GM19395 (cell line): ENCODE measurements at regions not wholly inside any gene's neighbourhood (a gene's known extent, or its start where the extent isn't known, plus 50 kb on each side); places are given as distances from the start of the nearest gene placed in this dataset.

Experiments
- ATAC-seq: cut with Tn5 transposase; IDR thresholded peaks from one replicate; pipeline ENCODE4 v1.9.1; 2021; ENCODE audit warnings: mild to moderate bottlenecking, moderate library complexity; ENCODE audit not compliant: unreplicated experiment

GRCh38 chr7:41834805-41835694 is 132.2 kb upstream of the INHBA start:
- no peak for ATAC-seq

GRCh38 chr7:41832941-41833340 is 130.1 kb upstream of the INHBA start:
- no peak for ATAC-seq

- no peak for ATAC-seq
Measured at GRCh38 chr7:41830271-41830670, 127.4 kb upstream of the INHBA start.

GRCh38 chr7:41828911-41829310 is 126.0 kb upstream of the INHBA start:
- ATAC-seq: no peak

- no peak for ATAC-seq
Measured at GRCh38 chr7:41826641-41827040, 123.8 kb upstream of the INHBA start.

GRCh38 chr7:41825927-41826480 is 123.1 kb upstream of the INHBA start:
- no peak for ATAC-seq

- no peak for ATAC-seq
Measured at GRCh38 chr7:41824284-41824683, 121.4 kb upstream of the INHBA start.

GRCh38 chr7:41822259-41822817 is 119.4 kb upstream of the INHBA start:
- ATAC-seq: no peak

- ATAC-seq: no peak
Measured at GRCh38 chr7:41821521-41822213, 118.8 kb upstream of the INHBA start.

GRCh38 chr7:41820111-41820671 is 117.3 kb upstream of the INHBA start:
- ATAC-seq: no peak

GRCh38 chr7:41819645-41820044 is 116.8 kb upstream of the INHBA start:
- no peak for ATAC-seq

GRCh38 chr7:41818765-41819398 is 116.0 kb upstream of the INHBA start:
- ATAC-seq: no peak

GRCh38 chr7:41817386-41817785 is 114.5 kb upstream of the INHBA start:
- peak; percentile 63 for ATAC-seq

GRCh38 chr7:41816111-41816510 is 113.2 kb upstream of the INHBA start:
- peak; percentile 57 for ATAC-seq

GRCh38 chr7:41814888-41815287 is 112.0 kb upstream of the INHBA start:
- no peak for ATAC-seq

- no peak for ATAC-seq
Measured at GRCh38 chr7:41813286-41813685, 110.4 kb upstream of the INHBA start.

- no peak for ATAC-seq
Measured at GRCh38 chr7:41811941-41812340, 109.1 kb upstream of the INHBA start.

GRCh38 chr7:41809940-41810576 is 107.2 kb upstream of the INHBA start:
- peak; percentile 91 for ATAC-seq

GRCh38 chr7:41809529-41809939 is 106.6 kb upstream of the INHBA start:
- no peak for ATAC-seq

- no peak for ATAC-seq
Measured at GRCh38 chr7:41809116-41809515, 106.2 kb upstream of the INHBA start.
